GM19463 (cell line): ENCODE measurements at regions not wholly inside any gene's neighbourhood (a gene's known extent, or its start where the extent isn't known, plus 50 kb on each side); places are given as distances from the start of the nearest gene placed in this dataset.
"Not testable (repeated sequence)": the region's sequence is repeated elsewhere in the genome, so short reads cannot be mapped to it uniquely, and the experiment has no call there.

ENCODE experiments used
- ATAC-seq: cut with Tn5 transposase; IDR thresholded peaks from one replicate; pipeline ENCODE4 v1.9.1; 2021; ENCODE audit warnings: mild to moderate bottlenecking, moderate library complexity; ENCODE audit not compliant: unreplicated experiment

- ATAC-seq, result no peak
Measured at GRCh38 chr12:105575235-105575634, 244.7 kb downstream of the C12orf75 start.

DNA sequence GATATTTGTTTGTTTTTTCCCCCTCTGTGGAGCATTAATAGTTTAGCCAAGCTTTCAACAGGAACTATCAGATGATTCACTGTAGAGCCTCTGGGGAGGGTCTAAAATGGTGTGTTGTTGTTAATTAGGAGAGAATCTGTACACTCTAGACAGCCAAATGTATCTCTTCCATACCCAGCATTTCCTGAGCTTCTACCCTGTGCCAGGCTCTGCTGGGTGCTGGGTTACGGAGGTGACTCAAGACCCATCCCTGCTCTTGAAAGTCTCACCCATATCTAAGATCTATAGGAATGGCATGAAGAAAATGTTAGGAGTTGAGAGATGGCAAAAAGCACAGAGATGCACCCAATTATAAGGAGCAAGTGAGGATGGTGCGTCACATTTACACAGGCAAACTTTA lies 245.8 kb downstream of the C12orf75 start:
- no peak for ATAC-seq

- no peak for ATAC-seq
Measured at GRCh38 chr12:105580821-105581352, 250.4 kb downstream of the C12orf75 start.

- no peak for ATAC-seq
Measured at GRCh38 chr12:105581420-105581819, 250.9 kb downstream of the C12orf75 start.

- no peak for ATAC-seq
Measured at GRCh38 chr12:105585107-105585506, 254.6 kb downstream of the C12orf75 start.

GRCh38 chr12:105587237-105587636 lies 256.7 kb downstream of the C12orf75 start:
- ATAC-seq, result no peak

GRCh38 chr12:105588106-105588505 lies 257.6 kb downstream of the C12orf75 start:
- no peak for ATAC-seq

- ATAC-seq, result no peak
Measured at GRCh38 chr12:105590571-105590970, 260.1 kb downstream of the C12orf75 start.

GRCh38 chr12:105595440-105595839 lies 264.9 kb downstream of the C12orf75 start:
- ATAC-seq, result no peak

DNA sequence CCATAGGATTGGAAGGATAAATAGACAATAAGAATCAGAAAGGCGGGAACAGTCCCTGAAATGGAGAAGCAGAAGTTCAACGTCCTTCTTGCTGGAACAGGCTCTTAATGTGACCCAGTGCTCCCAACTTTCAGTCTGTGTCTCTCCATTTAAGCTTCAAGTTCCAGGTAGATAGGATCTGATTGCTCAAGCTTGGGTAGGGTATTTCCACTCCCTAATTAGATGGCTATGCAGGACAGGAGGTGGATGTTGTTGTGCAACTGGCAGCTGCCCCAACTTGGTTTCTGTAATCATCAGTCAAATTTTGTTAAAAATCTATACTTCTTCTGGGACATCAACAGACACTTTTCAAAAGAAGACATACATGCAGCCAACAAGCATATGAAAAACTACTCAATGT lies 266.2 kb downstream of the C12orf75 start:
- ATAC-seq, result no peak

DNA sequence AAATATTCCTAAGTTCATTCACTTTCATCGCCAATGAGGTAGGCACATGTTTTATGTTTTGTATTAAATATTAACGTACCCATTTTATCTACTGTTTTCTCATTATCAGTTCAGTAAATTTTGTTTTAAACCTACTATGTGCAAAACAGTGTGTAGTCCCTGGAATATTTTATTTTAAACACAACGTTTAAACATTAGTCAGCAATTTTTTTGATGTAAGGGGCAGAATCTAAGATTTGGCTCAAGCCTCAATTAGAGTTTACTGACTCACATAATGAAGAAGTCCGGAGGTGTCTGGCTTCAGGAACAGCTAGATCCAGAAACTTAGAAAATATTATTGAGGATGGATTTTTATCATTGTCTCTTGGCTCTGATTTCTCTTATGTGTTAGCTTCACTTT lies 267.5 kb downstream of the C12orf75 start:
- ATAC-seq, result no peak

GRCh38 chr12:105600911-105601545 lies 270.5 kb downstream of the C12orf75 start:
- ATAC-seq, result no peak

GRCh38 chr12:105602312-105602711 lies 271.8 kb downstream of the C12orf75 start:
- not testable (repeated sequence) for ATAC-seq

DNA sequence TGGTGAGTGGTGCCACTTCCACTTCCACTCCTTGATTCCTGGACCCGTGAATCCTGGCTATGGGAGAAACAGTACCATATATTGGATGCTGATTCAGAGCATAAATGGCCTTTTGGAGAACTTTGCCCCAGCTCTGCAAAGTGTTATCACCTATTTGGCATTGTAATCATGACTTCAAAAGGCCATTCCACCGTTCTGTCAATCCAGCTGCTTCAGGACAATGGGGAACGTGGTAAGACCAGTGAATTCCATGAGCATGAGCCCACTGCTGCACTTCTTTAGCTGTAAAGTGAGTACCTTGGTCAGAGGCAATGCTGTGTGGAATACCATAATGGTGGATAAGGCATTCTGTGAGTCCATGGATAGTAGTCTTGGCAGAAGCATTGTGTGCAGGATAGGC lies 273.8 kb downstream of the C12orf75 start:
- not testable (repeated sequence) for ATAC-seq

- ATAC-seq, result not testable (repeated sequence)
Measured at GRCh38 chr12:105606613-105607012, 276.1 kb downstream of the C12orf75 start.

DNA sequence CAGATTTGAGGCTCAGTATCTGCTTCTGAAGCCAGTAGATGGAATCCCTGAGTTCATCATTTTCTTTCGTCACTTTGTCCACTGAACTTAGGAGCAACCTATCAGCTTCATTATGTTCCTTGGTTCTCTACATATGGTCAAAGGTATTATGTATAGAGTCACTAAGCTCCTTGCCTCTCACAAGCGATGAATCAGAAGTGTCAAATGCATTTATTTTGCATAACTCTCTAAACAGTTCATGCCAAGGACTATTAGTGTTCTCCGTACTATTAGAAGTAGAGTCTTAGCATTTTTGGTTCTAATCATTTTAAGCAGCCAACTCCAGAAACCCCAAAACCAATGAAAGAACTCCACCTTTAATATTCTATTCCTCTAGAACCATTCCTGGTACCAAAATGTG lies 278.5 kb downstream of the C12orf75 start:
- not testable (repeated sequence) for ATAC-seq

- ATAC-seq, result no peak
Measured at GRCh38 chr12:105610459-105610858, 280.0 kb downstream of the C12orf75 start.

DNA sequence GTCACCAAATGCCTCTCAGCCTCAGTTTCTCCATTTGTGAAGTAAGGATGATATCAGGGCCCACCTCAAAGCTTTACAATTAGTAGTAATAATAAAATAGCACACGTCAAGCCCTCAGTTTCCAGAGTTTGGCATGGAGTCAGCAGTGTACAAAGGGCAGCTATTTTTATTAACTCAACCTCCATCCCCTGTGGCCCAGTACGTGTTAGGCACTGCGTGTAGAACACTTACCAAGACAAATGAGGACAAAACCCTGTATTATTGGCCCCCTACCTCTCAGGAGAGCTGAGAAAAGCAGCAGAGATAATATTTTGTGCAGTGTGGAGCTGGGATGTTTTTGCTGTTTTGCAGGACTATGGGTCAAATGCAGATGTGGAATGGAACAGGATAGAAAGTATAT lies 280.8 kb downstream of the C12orf75 start:
- no peak for ATAC-seq

GRCh38 chr12:105613269-105613668 lies 282.8 kb downstream of the C12orf75 start:
- ATAC-seq, result no peak

- ATAC-seq, result no peak
Measured at GRCh38 chr12:105613887-105614286, 283.4 kb downstream of the C12orf75 start.

GRCh38 chr12:105616971-105617540 lies 286.6 kb downstream of the C12orf75 start:
- ATAC-seq, result no peak

DNA sequence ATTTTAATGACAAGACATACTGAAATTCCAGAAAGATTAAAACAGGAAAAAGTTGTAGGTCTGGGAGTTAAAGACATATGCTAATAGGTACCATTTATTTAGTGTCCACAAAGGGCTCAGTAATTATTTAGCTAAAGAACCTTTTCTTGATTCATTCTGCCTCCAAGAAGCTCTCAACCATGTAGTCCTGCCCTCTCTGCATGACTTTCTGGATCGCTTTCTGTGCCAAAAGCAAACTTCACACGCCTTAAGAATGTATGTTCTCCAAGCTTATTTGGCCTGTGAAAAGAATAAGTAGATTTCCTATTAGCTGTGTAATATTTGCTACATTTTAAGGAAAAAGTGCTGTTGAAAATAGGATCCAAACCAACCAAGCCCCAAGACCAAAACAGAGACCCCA lies 291.7 kb downstream of the C12orf75 start:
- no peak for ATAC-seq
